Forelimb muscle (tissue), 1 donor: ENCODE measurements at regions not wholly inside any gene's neighbourhood (a gene's known extent, or its start where the extent isn't known, plus 50 kb on each side); places are given as distances from the start of the nearest gene placed in this dataset.
"Not testable (repeated sequence)": the region's sequence is repeated elsewhere in the genome, so short reads cannot be mapped to it uniquely, and the experiment has no call there.

Experiments used
- DNase-seq: peaks from one replicate; pipeline ENCODE4 v3.0.0-alpha.2; 2013; ENCODE audit warnings: low read depth

GRCh38 chr5:97929383-97929782 is 746.3 kb upstream of the RIOK2 start:
- no peak for DNase-seq

- DNase-seq, result no peak
Observed at GRCh38 chr5:97931829-97932228, 748.8 kb upstream of the RIOK2 start.

GRCh38 chr5:97936231-97936630 is 753.2 kb upstream of the RIOK2 start:
- peak; percentile 67 for DNase-seq

DNA sequence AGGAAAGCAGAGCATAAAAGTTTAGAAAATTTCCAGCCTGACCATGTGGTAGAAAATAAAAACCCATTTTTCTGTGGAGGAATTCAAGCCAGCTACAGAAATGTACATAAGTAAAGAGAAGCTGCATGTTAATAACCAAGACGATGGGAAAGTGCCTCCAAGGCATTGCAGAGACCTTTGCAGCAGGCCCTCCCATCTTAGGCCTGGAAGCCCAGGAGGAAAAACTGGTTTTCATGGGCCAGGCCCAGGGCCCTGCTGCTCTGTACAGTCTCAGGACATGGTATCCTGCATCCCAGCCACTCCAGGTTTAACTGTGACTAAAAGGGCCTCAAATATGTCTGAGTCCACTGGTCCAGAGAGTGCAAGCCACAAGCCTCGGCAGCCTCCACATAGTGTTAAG is 754.8 kb upstream of the RIOK2 start:
- DNase-seq, result no peak

GRCh38 chr5:97943036-97943435 is 760.0 kb upstream of the RIOK2 start:
- DNase-seq, result no peak

GRCh38 chr5:97951139-97951538 is 768.1 kb upstream of the RIOK2 start:
- no peak for DNase-seq

DNA sequence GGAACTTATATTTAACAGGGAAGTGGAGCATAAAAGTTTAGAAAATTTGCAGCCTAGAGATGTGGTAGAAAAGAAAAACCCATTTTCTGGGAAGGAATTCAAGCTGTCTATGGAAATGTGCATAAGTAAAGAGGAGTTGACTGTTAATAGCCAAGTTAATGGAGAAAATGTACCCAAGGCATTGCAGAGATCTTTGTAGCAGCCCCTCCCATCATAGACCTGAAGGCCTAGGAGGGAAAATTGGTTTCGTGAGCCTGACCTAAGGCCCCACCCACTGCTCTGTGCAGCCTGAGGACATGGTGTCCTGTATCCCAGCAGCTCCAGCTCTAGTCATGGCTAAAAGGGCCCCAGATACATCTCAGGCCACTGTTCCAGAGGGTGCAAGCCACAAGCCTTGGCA is 772.4 kb upstream of the RIOK2 start:
- no peak for DNase-seq

- no peak for DNase-seq
Observed at GRCh38 chr5:97967292-97967691, 784.2 kb upstream of the RIOK2 start.

DNA sequence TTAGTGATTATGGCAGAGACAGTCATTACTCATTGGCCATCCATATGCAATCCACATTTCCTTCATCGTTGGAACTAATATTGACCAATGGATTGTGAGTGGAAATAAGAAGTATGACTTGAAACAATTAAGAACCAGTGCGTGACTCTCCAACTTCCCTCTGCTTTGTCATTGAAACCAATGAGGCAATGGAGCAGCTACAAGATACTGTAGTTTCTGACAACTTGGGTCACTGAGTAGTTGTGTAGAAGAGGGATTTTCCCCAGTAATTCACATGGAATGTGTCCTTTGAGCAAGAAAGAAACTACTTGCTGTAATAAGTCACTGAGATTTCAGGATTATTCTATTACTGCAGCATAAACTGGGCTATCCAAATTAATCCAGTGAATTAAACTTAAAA is 785.3 kb upstream of the RIOK2 start:
- DNase-seq, result no peak

- DNase-seq, result peak; percentile 32
Observed at GRCh38 chr5:97979740-97980139, 793.7 kb upstream of the RGMB start.

DNA sequence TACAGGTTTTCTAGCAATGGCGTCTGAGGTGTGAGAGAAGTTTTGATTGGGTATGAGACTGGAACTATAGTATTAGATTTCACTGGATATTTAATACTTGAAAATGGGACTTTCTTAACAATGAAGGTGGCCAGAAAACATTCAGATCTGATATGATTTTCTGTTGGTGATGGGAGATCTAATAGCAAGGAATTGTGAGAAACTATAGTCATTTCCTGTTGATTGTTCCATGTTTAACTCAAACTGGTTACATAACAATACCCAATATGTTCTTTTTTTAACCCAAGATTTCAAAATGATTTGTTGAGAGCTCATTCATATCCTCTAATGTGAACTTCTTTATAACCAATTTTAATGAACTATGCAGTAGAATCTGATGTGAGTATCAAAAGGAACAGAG is 793.2 kb upstream of the RGMB start:
- no peak for DNase-seq

DNA sequence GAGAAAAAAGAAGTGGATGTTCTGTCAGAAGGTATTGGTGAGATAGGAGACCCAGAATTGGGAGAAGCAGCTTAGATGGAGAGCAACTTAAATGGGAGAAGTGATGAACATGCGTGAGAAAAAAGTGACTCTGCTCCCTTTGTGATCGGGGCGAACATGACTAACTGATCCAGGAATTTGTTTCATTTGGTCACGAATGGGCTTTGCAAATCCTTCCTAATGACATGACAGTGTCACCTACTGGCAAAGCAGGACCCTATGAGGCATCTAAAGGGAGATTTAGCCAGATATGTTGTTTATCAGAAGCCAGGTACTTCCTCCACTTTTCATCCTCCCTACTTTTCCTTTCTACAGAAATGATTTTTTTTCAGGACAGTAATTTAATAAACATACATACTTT is 787.4 kb upstream of the RGMB start:
- no peak for DNase-seq

DNA sequence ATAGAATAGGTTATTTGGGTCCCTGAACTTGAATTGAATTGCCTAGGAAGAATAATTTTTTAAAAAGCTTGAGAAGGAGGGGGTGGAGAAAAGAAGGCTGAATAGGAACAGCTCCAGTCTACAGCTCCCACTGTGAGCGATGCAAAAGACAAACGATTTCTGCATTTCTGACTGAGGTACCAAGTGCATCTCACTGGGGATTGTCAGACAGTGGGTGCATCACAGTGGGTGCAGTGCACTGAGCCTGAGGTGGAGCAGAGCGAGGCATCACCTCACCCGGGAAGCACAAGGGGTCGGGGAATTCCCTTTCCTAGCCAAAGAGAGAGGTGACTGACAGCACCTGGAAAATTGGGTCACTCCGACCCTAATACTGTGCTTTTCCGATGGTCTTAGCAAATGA is 782.2 kb upstream of the RGMB start:
- no peak for DNase-seq

DNA sequence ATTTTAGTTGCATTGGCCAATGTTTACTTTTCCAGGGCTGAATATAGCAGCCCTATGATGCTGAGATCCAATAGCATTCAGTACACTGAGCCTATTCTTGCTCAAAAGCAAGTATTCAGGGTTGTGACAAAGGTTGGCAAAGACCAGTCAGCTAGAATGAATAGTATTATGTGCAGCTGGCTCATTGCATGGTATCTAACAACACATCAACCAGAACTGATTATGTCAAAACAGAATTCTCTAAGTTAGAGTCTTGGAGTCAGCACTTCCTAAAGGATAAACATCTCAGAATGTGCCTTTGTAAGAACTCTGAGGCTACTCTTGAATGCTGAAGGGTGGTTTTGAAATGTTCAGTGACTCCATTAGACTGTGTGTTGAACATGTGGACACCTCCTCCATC is 774.5 kb upstream of the RGMB start:
- no peak for DNase-seq

DNA sequence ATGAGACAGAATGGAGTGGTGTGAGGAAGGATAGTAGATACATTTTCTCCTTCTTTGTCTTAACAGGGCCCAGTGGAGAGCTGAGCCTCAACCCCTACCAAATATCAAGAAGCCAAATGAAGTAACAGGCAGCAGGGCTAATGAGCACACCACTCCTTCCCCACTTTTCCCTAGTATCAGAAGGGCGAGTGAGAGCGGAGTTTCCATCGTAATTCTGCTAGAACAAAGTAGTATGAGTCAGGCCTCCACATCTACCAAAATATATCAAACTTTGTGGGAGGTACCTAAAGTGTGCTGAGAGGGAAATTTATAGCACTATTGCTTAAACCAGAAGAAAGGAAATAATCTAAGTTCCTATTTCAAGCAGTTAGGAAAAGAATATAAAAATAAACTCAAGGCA is 769.0 kb upstream of the RGMB start:
- no peak for DNase-seq

DNA sequence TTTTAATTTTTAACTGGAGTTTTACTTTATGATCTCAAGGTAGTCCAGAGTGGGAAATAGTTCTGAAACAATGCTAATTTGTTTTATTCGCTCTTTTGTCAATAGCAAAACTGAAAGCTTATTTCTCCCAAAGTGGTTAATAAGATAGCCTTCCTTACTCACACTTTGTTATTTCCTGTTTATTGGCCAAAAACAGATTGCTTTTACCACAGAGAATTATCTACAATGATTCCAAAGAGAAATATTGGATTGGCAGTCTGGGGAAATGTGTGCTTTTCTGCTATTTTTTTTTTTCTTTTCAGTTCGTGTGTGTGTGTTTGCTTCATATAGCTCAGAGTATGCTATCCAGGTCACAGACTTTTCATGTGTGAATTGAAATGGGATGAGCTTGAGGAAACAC is 756.7 kb upstream of the RGMB start:
- no peak for DNase-seq

GRCh38 chr5:98030273-98030672 is 743.2 kb upstream of the RGMB start:
- DNase-seq, result not testable (repeated sequence)

DNA sequence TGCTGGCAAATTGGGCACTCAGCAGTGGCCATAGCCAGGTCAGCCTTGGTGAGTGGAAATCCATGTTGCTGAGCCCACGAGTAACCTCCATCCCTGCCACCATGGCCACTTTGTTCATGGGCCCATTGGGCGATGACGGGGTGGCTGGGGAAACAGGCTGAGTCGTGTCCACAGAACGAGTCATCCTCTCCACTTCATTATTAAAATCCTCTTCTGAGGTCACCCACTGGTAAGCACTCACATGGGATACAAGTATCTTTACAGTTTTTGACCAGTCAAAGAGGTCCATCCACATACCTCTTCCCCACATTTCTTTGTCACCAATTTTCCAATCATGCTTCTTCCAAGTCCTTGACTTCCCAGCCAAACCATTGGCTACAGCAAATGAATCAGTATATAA is 742.4 kb upstream of the RGMB start:
- DNase-seq, result not testable (repeated sequence)

DNA sequence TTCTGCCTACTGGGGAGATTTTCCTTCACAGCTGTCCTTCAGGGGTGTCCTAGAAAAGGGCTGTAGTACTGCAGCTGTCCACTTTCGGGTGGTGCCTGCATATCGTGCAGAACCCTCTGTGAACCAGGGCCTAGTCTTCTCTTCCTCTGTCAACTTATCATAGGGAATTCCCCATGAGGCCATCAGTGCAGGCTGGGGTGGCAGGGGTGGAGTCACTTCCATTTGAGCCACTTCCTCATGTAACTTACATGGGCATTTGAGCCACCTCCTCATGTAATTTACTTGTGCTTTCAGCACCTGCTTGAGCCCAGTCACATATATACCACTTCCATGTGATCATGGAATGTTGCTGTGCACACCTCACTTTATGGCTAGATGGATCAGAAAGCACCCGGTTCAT is 742.0 kb upstream of the RGMB start:
- no peak for DNase-seq

DNA sequence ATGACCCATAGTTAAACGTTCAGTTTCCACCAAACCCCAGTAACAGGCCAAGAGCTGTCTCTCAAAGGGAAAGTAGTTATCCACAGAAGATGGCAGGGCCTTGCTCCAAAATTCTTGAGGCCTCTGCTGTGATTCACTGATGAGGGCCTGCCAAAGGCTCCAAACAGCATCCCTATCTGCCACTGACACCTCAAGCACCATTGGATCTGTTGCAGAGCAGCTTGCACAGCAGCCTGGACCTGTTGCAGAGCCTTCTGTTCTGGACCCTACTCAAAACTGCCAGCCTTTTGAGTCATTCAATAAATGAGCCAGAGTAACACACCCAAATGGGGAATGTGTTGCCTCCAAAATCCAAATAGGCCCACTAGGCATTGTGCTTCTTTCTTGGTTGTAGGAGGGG is 741.5 kb upstream of the RGMB start:
- DNase-seq, result no peak

DNA sequence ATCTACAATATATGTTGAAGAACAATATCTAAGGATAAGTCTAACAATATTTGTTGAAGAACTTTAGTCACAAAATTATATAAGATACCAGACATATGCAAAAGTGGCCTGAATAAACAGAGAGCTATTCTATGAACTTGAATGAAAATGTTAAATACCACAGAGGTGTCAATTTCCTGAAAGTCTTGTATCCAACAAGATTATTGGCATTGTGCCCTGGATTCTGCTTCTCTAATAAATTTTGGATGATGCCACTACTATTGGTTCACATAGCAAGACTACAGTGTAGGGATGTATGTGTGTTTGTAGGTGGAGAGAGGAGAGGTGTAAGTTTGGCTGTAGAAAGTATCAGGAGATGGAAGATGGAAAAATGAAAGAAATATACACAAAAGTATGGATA is 731.8 kb upstream of the RGMB start:
- DNase-seq, result no peak

DNA sequence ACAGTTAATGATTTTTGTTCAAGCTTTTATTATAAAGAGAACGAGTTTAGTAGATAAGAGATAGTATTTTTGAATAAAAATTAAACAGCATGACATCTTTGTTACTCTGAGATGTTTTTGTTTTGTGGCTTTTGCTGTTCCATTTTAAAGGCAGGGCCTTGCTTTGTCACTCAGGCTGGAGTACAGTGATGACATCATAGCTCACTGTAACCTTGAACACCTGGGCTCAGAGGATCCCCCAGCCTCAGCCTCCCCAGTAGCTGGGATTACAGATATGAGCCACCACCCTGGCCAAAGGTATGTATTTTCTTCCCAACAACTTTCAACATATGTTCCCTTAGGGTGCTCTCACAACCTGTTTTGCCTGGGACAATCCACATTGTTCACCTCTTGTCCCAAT is 730.9 kb upstream of the RGMB start:
- DNase-seq, result no peak

DNA sequence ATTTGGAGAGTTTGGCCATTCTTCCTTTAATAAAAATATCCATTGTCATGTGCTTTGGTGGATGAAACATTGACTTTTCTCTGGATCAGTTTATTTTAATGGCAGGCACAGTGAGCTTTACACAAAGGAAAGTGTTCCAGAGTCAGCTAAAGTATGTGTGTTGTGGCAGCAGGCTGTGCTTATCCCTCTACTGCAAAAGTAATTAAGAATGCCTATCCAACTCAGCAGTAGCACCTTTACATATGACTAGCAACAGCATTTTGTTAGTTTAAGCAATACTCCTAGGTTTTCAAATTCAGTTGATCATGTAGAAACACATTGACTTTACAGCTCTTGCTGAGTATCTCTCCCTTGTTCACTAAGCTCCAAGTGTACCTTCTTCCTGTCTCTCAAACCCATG is 730.5 kb upstream of the RGMB start:
- DNase-seq, result no peak

GRCh38 chr5:98050583-98050982 is 722.9 kb upstream of the RGMB start:
- DNase-seq, result no peak

DNA sequence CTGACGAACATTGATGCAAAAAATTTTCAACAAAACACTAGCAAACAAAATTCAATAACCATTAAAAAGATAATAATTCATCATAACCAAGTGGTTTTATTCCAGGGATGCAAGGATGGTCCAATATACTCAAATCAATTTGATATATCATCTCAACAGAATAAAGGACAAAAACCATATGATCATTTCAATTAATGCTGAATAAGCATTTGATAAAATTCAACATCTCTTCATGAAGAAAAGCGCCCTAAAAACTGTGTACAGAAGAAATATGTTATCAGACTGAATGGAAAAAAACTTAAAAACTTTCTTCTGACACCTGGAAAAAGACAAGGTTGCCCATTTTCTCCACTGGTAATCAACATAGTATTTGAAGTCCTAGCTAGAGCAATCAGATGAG is 720.3 kb upstream of the RGMB start:
- no peak for DNase-seq
